ENCODE measurements at regions not wholly inside any gene's neighbourhood (a gene's known extent, or its start where the extent isn't known, plus 50 kb on each side); places are given as distances from the start of the nearest gene placed in this dataset.

GRCh38 chr11:127451861-127452260 is 451.3 kb upstream of the KIRREL3 start:
- no peak overlapping the region for H3K27ac ChIP-seq
- H3K27me3 ChIP-seq (replicated peaks; ENCODE audit: insufficient read depth) = no peaks in the 10 kb centered on the region
- no peak overlapping the region for H3K4me3 ChIP-seq
- H3K36me3 ChIP-seq = no peaks in the 10 kb centered on the region
- H3K4me1 ChIP-seq (ENCODE audit: control insufficient read depth in 1 of 2, low read depth in 2 of 2) = no peaks in the 10 kb centered on the region
- ATAC-seq (ENCODE audit: insufficient number of reproducible peaks, low FRiP score, low read depth) = no peak
- TF ChIP-seq CTCF (IDR thresholded peaks at IDR 0.05) = no peak
- DNase-seq (ENCODE audit: low spot score) = no peak
- no peaks in the 10 kb centered on the region for H3K9me3 ChIP-seq

GRCh38 chr11:127448101-127448500 is 447.5 kb upstream of the KIRREL3 start:
- no peak for TF ChIP-seq CTCF (IDR thresholded peaks at IDR 0.05)
- H3K4me1 ChIP-seq (ENCODE audit: control insufficient read depth in 1 of 2, low read depth in 2 of 2) = peaks cover 0 to 7% of the 10 kb centered on the region in 2 donors
- ATAC-seq (ENCODE audit: insufficient number of reproducible peaks, low FRiP score, low read depth) = no peak
- H3K36me3 ChIP-seq = no peaks in the 10 kb centered on the region
- H3K9me3 ChIP-seq = no peaks in the 10 kb centered on the region
- no peak for DNase-seq (ENCODE audit: low spot score)
- no peak overlapping the region for H3K4me3 ChIP-seq
- no peaks in the 10 kb centered on the region for H3K27me3 ChIP-seq (replicated peaks; ENCODE audit: insufficient read depth)
- no peak overlapping the region for H3K27ac ChIP-seq

GRCh38 chr11:127445476-127445875 is 444.9 kb upstream of the KIRREL3 start:
- TF ChIP-seq CTCF (IDR thresholded peaks at IDR 0.05) = no peak
- H3K4me1 ChIP-seq (ENCODE audit: control insufficient read depth in 1 of 2, low read depth in 2 of 2) = peaks cover 0 to 7% of the 10 kb centered on the region in 2 donors
- no peak overlapping the region for H3K4me3 ChIP-seq
- no peaks in the 10 kb centered on the region for H3K9me3 ChIP-seq
- H3K27ac ChIP-seq = no peak overlapping the region
- no peak for ATAC-seq (ENCODE audit: insufficient number of reproducible peaks, low FRiP score, low read depth)
- no peaks in the 10 kb centered on the region for H3K36me3 ChIP-seq
- no peak for DNase-seq (ENCODE audit: low spot score)
- H3K27me3 ChIP-seq (replicated peaks; ENCODE audit: insufficient read depth) = no peaks in the 10 kb centered on the region

- H3K4me3 ChIP-seq = no peak overlapping the region
- H3K9me3 ChIP-seq = no peaks in the 10 kb centered on the region
- H3K27me3 ChIP-seq (replicated peaks; ENCODE audit: insufficient read depth) = no peaks in the 10 kb centered on the region
- H3K4me1 ChIP-seq (ENCODE audit: control insufficient read depth in 1 of 2, low read depth in 2 of 2) = peaks cover 0 to 7% of the 10 kb centered on the region in 2 donors
- no peak for ATAC-seq (ENCODE audit: insufficient number of reproducible peaks, low FRiP score, low read depth)
- H3K36me3 ChIP-seq = no peaks in the 10 kb centered on the region
- H3K27ac ChIP-seq = no peak overlapping the region
- no peak for TF ChIP-seq CTCF (IDR thresholded peaks at IDR 0.05)
- no peak for DNase-seq (ENCODE audit: low spot score)
Measured at GRCh38 chr11:127443297-127443696, 442.7 kb upstream of the KIRREL3 start.

GRCh38 chr11:127440616-127441015 is 440.0 kb upstream of the KIRREL3 start:
- peaks cover 0 to 7% of the 10 kb centered on the region in 2 donors for H3K4me1 ChIP-seq (ENCODE audit: control insufficient read depth in 1 of 2, low read depth in 2 of 2)
- H3K36me3 ChIP-seq = no peaks in the 10 kb centered on the region
- no peaks in the 10 kb centered on the region for H3K9me3 ChIP-seq
- DNase-seq (ENCODE audit: low spot score) (no peak), ATAC-seq (ENCODE audit: insufficient number of reproducible peaks, low FRiP score, low read depth) (no peak)
- no peak overlapping the region for H3K27ac ChIP-seq
- no peak for TF ChIP-seq CTCF (IDR thresholded peaks at IDR 0.05)
- no peaks in the 10 kb centered on the region for H3K27me3 ChIP-seq (replicated peaks; ENCODE audit: insufficient read depth)
- no peak overlapping the region for H3K4me3 ChIP-seq
